Astrocyte (in vitro differentiated cells and primary cell): ENCODE measurements at regions not wholly inside any gene's neighbourhood (a gene's known extent, or its start where the extent isn't known, plus 50 kb on each side); places are given as distances from the start of the nearest gene placed in this dataset.

Source experiments
- EZH2 ChIP-seq: IDR thresholded peaks from 2 replicates; pipeline ENCODE4 v1.6.1; 2012; ENCODE audit warnings: mild to moderate bottlenecking, low read length, inconsistent platforms; ENCODE audit not compliant: insufficient read depth
- TF ChIP-seq, protein P1 (sequence below): IDR thresholded peaks from 2 replicates; pipeline ENCODE4 v1.5.1; 2011; ENCODE audit warnings: low read depth, mild to moderate bottlenecking, inconsistent platforms, low read length, moderate library complexity; ENCODE audit not compliant: insufficient read depth

GRCh38 chr12:47377414-47378221, 297.9 kb upstream of the AMIGO2 start:
- TF ChIP-seq, protein P1, sequence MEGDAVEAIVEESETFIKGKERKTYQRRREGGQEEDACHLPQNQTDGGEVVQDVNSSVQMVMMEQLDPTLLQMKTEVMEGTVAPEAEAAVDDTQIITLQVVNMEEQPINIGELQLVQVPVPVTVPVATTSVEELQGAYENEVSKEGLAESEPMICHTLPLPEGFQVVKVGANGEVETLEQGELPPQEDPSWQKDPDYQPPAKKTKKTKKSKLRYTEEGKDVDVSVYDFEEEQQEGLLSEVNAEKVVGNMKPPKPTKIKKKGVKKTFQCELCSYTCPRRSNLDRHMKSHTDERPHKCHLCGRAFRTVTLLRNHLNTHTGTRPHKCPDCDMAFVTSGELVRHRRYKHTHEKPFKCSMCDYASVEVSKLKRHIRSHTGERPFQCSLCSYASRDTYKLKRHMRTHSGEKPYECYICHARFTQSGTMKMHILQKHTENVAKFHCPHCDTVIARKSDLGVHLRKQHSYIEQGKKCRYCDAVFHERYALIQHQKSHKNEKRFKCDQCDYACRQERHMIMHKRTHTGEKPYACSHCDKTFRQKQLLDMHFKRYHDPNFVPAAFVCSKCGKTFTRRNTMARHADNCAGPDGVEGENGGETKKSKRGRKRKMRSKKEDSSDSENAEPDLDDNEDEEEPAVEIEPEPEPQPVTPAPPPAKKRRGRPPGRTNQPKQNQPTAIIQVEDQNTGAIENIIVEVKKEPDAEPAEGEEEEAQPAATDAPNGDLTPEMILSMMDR, result no peak
- TF ChIP-seq EZH2, result no peak
